ENCODE measurements at regions not wholly inside any gene's neighbourhood (a gene's known extent, or its start where the extent isn't known, plus 50 kb on each side); places are given as distances from the start of the nearest gene placed in this dataset.

GRCh38 chr15:29874977-29875376 lies 52.7 kb upstream of the TJP1 start:
- Histone ChIP-seq H3K36me3 (ENCODE audit: low read depth) (no peaks in the 10 kb centered on the region), H3K9me3 (ENCODE audit: severe bottlenecking) (peaks cover 4% of the 10 kb centered on the region), H3K27ac (ENCODE audit: poor library complexity, severe bottlenecking) (no peak overlapping the region), H3K4me1 (ENCODE audit: insufficient read depth, poor library complexity, severe bottlenecking) (no peaks in the 10 kb centered on the region), H3K27me3 (ENCODE audit: insufficient read depth, poor library complexity, severe bottlenecking) (no peaks in the 10 kb centered on the region), H3K4me3 (ENCODE audit: severe bottlenecking) (no peak overlapping the region)
- TF ChIP-seq, protein P1, sequence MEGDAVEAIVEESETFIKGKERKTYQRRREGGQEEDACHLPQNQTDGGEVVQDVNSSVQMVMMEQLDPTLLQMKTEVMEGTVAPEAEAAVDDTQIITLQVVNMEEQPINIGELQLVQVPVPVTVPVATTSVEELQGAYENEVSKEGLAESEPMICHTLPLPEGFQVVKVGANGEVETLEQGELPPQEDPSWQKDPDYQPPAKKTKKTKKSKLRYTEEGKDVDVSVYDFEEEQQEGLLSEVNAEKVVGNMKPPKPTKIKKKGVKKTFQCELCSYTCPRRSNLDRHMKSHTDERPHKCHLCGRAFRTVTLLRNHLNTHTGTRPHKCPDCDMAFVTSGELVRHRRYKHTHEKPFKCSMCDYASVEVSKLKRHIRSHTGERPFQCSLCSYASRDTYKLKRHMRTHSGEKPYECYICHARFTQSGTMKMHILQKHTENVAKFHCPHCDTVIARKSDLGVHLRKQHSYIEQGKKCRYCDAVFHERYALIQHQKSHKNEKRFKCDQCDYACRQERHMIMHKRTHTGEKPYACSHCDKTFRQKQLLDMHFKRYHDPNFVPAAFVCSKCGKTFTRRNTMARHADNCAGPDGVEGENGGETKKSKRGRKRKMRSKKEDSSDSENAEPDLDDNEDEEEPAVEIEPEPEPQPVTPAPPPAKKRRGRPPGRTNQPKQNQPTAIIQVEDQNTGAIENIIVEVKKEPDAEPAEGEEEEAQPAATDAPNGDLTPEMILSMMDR (IDR thresholded peaks at IDR 0.05; ENCODE audit: poor library complexity, severe bottlenecking) = no peak
- DNase-seq (ENCODE audit: low spot score) (no peak), ATAC-seq (ENCODE audit: low read depth) (no peak)

- no peak overlapping the region for H3K4me3 ChIP-seq (ENCODE audit: severe bottlenecking)
- no peak overlapping the region for H3K27ac ChIP-seq (ENCODE audit: poor library complexity, severe bottlenecking)
- DNase-seq (ENCODE audit: low spot score) (no peak), ATAC-seq (ENCODE audit: low read depth) (no peak)
- peaks cover 4% of the 10 kb centered on the region for H3K9me3 ChIP-seq (ENCODE audit: severe bottlenecking)
- TF ChIP-seq, protein P1 (IDR thresholded peaks at IDR 0.05; ENCODE audit: poor library complexity, severe bottlenecking) = no peak
- H3K36me3 ChIP-seq (ENCODE audit: low read depth) = no peaks in the 10 kb centered on the region
- no peaks in the 10 kb centered on the region for H3K27me3 ChIP-seq (ENCODE audit: insufficient read depth, poor library complexity, severe bottlenecking)
- H3K4me1 ChIP-seq (ENCODE audit: insufficient read depth, poor library complexity, severe bottlenecking) = no peaks in the 10 kb centered on the region
Observed at GRCh38 chr15:29873947-29874411, 51.7 kb upstream of the TJP1 start.

- Histone ChIP-seq H3K27ac (ENCODE audit: poor library complexity, severe bottlenecking) (no peak overlapping the region), H3K4me3 (ENCODE audit: severe bottlenecking) (no peak overlapping the region), H3K4me1 (ENCODE audit: insufficient read depth, poor library complexity, severe bottlenecking) (no peaks in the 10 kb centered on the region), H3K36me3 (ENCODE audit: low read depth) (no peaks in the 10 kb centered on the region), H3K9me3 (ENCODE audit: severe bottlenecking) (peaks cover 4% of the 10 kb centered on the region), H3K27me3 (ENCODE audit: insufficient read depth, poor library complexity, severe bottlenecking) (no peaks in the 10 kb centered on the region)
- TF ChIP-seq, protein P1 (IDR thresholded peaks at IDR 0.05; ENCODE audit: poor library complexity, severe bottlenecking) = no peak
- ATAC-seq (ENCODE audit: low read depth) = no peak
- DNase-seq (ENCODE audit: low spot score) = no peak
Observed at GRCh38 chr15:29873264-29873663, 51.0 kb upstream of the TJP1 start.

GRCh38 chr15:29872716-29873115 lies 50.4 kb upstream of the TJP1 start:
- no peak overlapping the region for H3K4me3 ChIP-seq (ENCODE audit: severe bottlenecking)
- TF ChIP-seq, protein P1 (IDR thresholded peaks at IDR 0.05; ENCODE audit: poor library complexity, severe bottlenecking) = no peak
- no peaks in the 10 kb centered on the region for H3K4me1 ChIP-seq (ENCODE audit: insufficient read depth, poor library complexity, severe bottlenecking)
- H3K36me3 ChIP-seq (ENCODE audit: low read depth) = no peaks in the 10 kb centered on the region
- no peaks in the 10 kb centered on the region for H3K27me3 ChIP-seq (ENCODE audit: insufficient read depth, poor library complexity, severe bottlenecking)
- H3K27ac ChIP-seq (ENCODE audit: poor library complexity, severe bottlenecking) = no peak overlapping the region
- no peak for ATAC-seq (ENCODE audit: low read depth)
- H3K9me3 ChIP-seq (ENCODE audit: severe bottlenecking) = peaks cover 4% of the 10 kb centered on the region
- no peak for DNase-seq (ENCODE audit: low spot score)

Measured in RWPE2 (cell line).